ENCODE measurements at regions not wholly inside any gene's neighbourhood (a gene's known extent, or its start where the extent isn't known, plus 50 kb on each side); places are given as distances from the start of the nearest gene placed in this dataset.

GRCh38 chr1:56442290-56442877 is 137.0 kb downstream of the PLPP3 start:
- no peak for DNase-seq

GRCh38 chr1:56441601-56442000 is 137.8 kb downstream of the PLPP3 start:
- DNase-seq: no peak

- no peak for DNase-seq
Measured at GRCh38 chr1:56439610-56440264, 139.6 kb downstream of the PLPP3 start.

- DNase-seq: no peak
Measured at GRCh38 chr1:56438901-56439551, 140.3 kb downstream of the PLPP3 start.

GRCh38 chr1:56437959-56438358 is 141.4 kb downstream of the PLPP3 start:
- no peak for DNase-seq

- DNase-seq: no peak
Measured at GRCh38 chr1:56436912-56437417, 142.4 kb downstream of the PLPP3 start.

GRCh38 chr1:56436296-56436695 is 143.1 kb downstream of the PLPP3 start:
- DNase-seq: no peak

- DNase-seq: peak; percentile 63
Measured at GRCh38 chr1:56435434-56436262, 143.7 kb downstream of the PLPP3 start.

- no peak for DNase-seq
Measured at GRCh38 chr1:56434740-56435139, 144.6 kb downstream of the PLPP3 start.

GRCh38 chr1:56434025-56434424 is 145.3 kb downstream of the PLPP3 start:
- DNase-seq: no peak

- DNase-seq: no peak
Measured at GRCh38 chr1:56433056-56433577, 146.2 kb downstream of the PLPP3 start.

- peak; percentile 62 for DNase-seq
Measured at GRCh38 chr1:56432166-56432971, 147.0 kb downstream of the PLPP3 start.

GRCh38 chr1:56430141-56430839 is 149.1 kb downstream of the PLPP3 start:
- no peak for DNase-seq

GRCh38 chr1:56429288-56429687 is 150.1 kb downstream of the PLPP3 start:
- peak; percentile 30 for DNase-seq

- DNase-seq: no peak
Measured at GRCh38 chr1:56426587-56427381, 152.6 kb downstream of the PLPP3 start.

- DNase-seq: no peak
Measured at GRCh38 chr1:56425494-56426037, 153.8 kb downstream of the PLPP3 start.

- peak; percentile 81 for DNase-seq
Measured at GRCh38 chr1:56424744-56425493, 154.4 kb downstream of the PLPP3 start.

GRCh38 chr1:56423716-56424115 is 155.6 kb downstream of the PLPP3 start:
- DNase-seq: no peak

- no peak for DNase-seq
Measured at GRCh38 chr1:56418151-56418631, 161.2 kb downstream of the PLPP3 start.
